ENCODE measurements at regions not wholly inside any gene's neighbourhood (a gene's known extent, or its start where the extent isn't known, plus 50 kb on each side); places are given as distances from the start of the nearest gene placed in this dataset.

DNA sequence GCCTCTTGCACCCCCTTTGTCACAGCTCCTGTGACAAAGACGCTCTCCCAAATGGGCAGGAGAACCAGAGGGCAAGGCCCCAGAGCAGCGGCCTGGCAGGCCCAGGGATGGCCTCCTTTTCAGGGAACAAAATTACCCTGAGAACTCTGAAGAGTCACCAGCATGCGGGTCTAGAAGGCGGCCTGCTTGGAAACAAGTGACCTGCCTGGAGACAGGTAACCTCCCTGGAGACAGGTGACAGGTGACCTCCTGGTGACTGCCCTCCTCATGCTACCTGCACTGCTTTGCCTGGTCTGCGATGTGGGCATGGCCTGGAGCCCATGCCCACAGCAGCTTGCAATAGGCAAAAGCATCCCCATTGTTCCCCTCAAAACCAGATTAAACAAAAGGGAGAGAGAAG, 86.5 kb upstream of the ZC3H12A start:
- TF ChIP-seq POLR2AphosphoS5 (IDR thresholded peaks at IDR 0.05; ENCODE audit: low read depth), result no peak
- no peak for TF ChIP-seq GABPA (IDR thresholded peaks at IDR 0.05; ENCODE audit: low read depth)
- TF ChIP-seq REST (IDR thresholded peaks at IDR 0.05; ENCODE audit: insufficient replicate concordance, low read depth), result no peak
- no peak for TF ChIP-seq CTCF (IDR thresholded peaks at IDR 0.05; ENCODE audit: insufficient read depth, low read length)
- TF ChIP-seq SPI1 (IDR thresholded peaks at IDR 0.05; ENCODE audit: borderline replicate concordance, low read depth), result no peak
- no peak overlapping the region for H3K27ac ChIP-seq (replicated peaks)

GRCh38 chr1:37389327-37389726, 85.1 kb upstream of the ZC3H12A start:
- no peak overlapping the region for H3K27ac ChIP-seq (replicated peaks)
- no peak for DNase-seq (ENCODE audit: low read depth in 1 of 2, low spot score in 1 of 2)
- no peak overlapping the region for H3K4me3 ChIP-seq (replicated peaks; ENCODE audit: insufficient read depth, low read length)

More for the DNA sequence above, 86.5 kb upstream of the ZC3H12A start:
- H3K4me3 ChIP-seq (replicated peaks; ENCODE audit: insufficient read depth, low read length), result no peak overlapping the region
- DNase-seq (ENCODE audit: low read depth in 1 of 2, low spot score in 1 of 2), result no peak
- H3K27me3 ChIP-seq (ENCODE audit: insufficient read depth, poor library complexity, severe bottlenecking), result no peaks in the 10 kb centered on the region

GRCh38 chr1:37391211-37392011, 83.0 kb upstream of the ZC3H12A start:
- H3K27me3 ChIP-seq (ENCODE audit: insufficient read depth, poor library complexity, severe bottlenecking), result peaks cover 5% of the 10 kb centered on the region
- DNase-seq (ENCODE audit: low read depth in 1 of 2, low spot score in 1 of 2), result no peak
- TF ChIP-seq CTCF (IDR thresholded peaks at IDR 0.05; ENCODE audit: insufficient read depth, low read length), result no peak
- TF ChIP-seq REST (IDR thresholded peaks at IDR 0.05; ENCODE audit: insufficient replicate concordance, low read depth), result no peak
- TF ChIP-seq POLR2AphosphoS5 (IDR thresholded peaks at IDR 0.05; ENCODE audit: low read depth), result no peak
- TF ChIP-seq SPI1 (IDR thresholded peaks at IDR 0.05; ENCODE audit: borderline replicate concordance, low read depth), result no peak
- TF ChIP-seq GABPA (IDR thresholded peaks at IDR 0.05; ENCODE audit: low read depth), result no peak
- no peak overlapping the region for H3K27ac ChIP-seq (replicated peaks)
- no peak overlapping the region for H3K4me3 ChIP-seq (replicated peaks; ENCODE audit: insufficient read depth, low read length)

More at GRCh38 chr1:37389327-37389726, 85.1 kb upstream of the ZC3H12A start:
- H3K27me3 ChIP-seq (ENCODE audit: insufficient read depth, poor library complexity, severe bottlenecking), result peaks cover 5% of the 10 kb centered on the region
- TF ChIP-seq POLR2AphosphoS5 (IDR thresholded peaks at IDR 0.05; ENCODE audit: low read depth) (no peak), SPI1 (IDR thresholded peaks at IDR 0.05; ENCODE audit: borderline replicate concordance, low read depth) (no peak), REST (IDR thresholded peaks at IDR 0.05; ENCODE audit: insufficient replicate concordance, low read depth) (no peak)
